GM12878 (cell line): ENCODE measurements at regions not wholly inside any gene's neighbourhood (a gene's known extent, or its start where the extent isn't known, plus 50 kb on each side); places are given as distances from the start of the nearest gene placed in this dataset.

Source experiments
- ATAC-seq: fragments of 200-7000 bp; cut with Tn5 transposase; 3 replicates; pipeline ENCODE4 v1.9.1; 2020; ENCODE audit warnings: mild to moderate bottlenecking, moderate library complexity
- BruUV-seq: library from RNA; stranded (reverse); fragments of 400-500 nt; replicated peaks from 2 replicates; lab custom pipeline; 2021; lab: Mats Ljungman, UMichigan
- CTCF ChIA-PET: fragments of 300-600 bp; sonication (Branson Sonifier 250); formaldehyde crosslinking; extraction: SDS; loops from one replicate; lab custom pipeline; 2021; ENCODE audit warnings: inconsistent platforms; lab: Yijun Ruan, JAX
- POLR2A ChIA-PET: fragments of 350-600 bp; formaldehyde crosslinking; extraction: SDS; loops from one replicate; lab custom pipeline; 2021; ENCODE audit warnings: inconsistent platforms; lab: Charles Lee
- RAD21 ChIA-PET: fragments of 300-600 bp; sonication (Branson Sonifier 250); formaldehyde crosslinking; loops from one replicate; lab custom pipeline; 2023; ENCODE audit warnings: antibody characterized with exemption; ENCODE audit not compliant: unreplicated experiment; lab: Charles Lee
- SMC1A ChIA-PET: fragments of 300-600 bp; sonication (Branson Sonifier 250); formaldehyde crosslinking; loops from one replicate; lab custom pipeline; 2023; ENCODE audit not compliant: unreplicated experiment, uncharacterized antibody; lab: Charles Lee
- DNase-seq: peaks from one replicate; pipeline ENCODE4 v3.0.0-alpha.2; 2011; ENCODE audit warnings: low read depth, low spot score
- FAIRE-seq: peaks from 3 replicates; lab custom pipeline; 2011; peaks lifted over from hg19 to GRCh38; lab: Jason Lieb, UNC
- H2AFZ ChIP-seq: 2 replicates; pipeline ENCODE4 v1.6.0; 2011; ENCODE audit warnings: low read depth, low read length, control low read depth; ENCODE audit not compliant: control insufficient read depth
- H3K27ac ChIP-seq: 2 replicates; pipeline ENCODE4 v1.5.1; 2011; ENCODE audit warnings: control low read depth; ENCODE audit not compliant: control insufficient read depth, insufficient read depth
- H3K27me3 ChIP-seq, 2 experiments: replicated peaks in 1 of 2; 2 replicates each; pipeline versions ENCODE4 v1.6.0 to v1.6.1; 2011; ENCODE audit warnings: low read length in 1 of 2; ENCODE audit not compliant: control insufficient read depth in 2 of 2, insufficient read depth in 2 of 2
- H3K36me3 ChIP-seq, 2 experiments: 2 replicates each; pipeline ENCODE4 v1.5.1; 2011; ENCODE audit warnings: low read length in 1 of 2; ENCODE audit not compliant: control insufficient read depth in 2 of 2, insufficient read depth in 2 of 2
- H3K4me1 ChIP-seq: 2 replicates; pipeline ENCODE4 v1.6.1; 2011; ENCODE audit warnings: mild to moderate bottlenecking, low read length, moderate library complexity, mixed read lengths; ENCODE audit not compliant: control insufficient read depth, insufficient read depth
- H3K4me2 ChIP-seq: 2 replicates; pipeline ENCODE4 v1.6.0; 2011; ENCODE audit warnings: control low read depth; ENCODE audit not compliant: control insufficient read depth, insufficient read depth
- H3K4me3 ChIP-seq: fragments of 200-600 bp; sonication (generic); 2 replicates; pipeline ENCODE4 v1.5.1; 2016
- H3K79me2 ChIP-seq: 2 replicates; pipeline ENCODE4 v1.6.0; 2011; ENCODE audit warnings: low read length; ENCODE audit not compliant: control insufficient read depth, insufficient read depth
- H3K9ac ChIP-seq: 2 replicates; pipeline ENCODE4 v1.8.0; 2011; ENCODE audit warnings: low read length, control low read depth, mixed read lengths; ENCODE audit not compliant: control insufficient read depth, insufficient read depth
- H3K9me3 ChIP-seq: replicated peaks from 3 replicates; pipeline ENCODE4 v1.5.1; 2011; ENCODE audit warnings: mild to moderate bottlenecking, low read length; ENCODE audit not compliant: control insufficient read depth, insufficient read depth
- H4K20me1 ChIP-seq: 2 replicates; pipeline ENCODE4 v1.6.0; 2011; ENCODE audit not compliant: control insufficient read depth, insufficient read depth
- BACH1 ChIP-seq: fragments of 450-650 bp; IDR thresholded peaks from 2 replicates; pipeline ENCODE4 v1.6.1; 2017; ENCODE audit warnings: mild to moderate bottlenecking, borderline replicate concordance
- BCLAF1 ChIP-seq: fragments of 450-650 bp; IDR thresholded peaks from 2 replicates; pipeline ENCODE4 v1.6.1; 2017; ENCODE audit warnings: antibody characterized with exemption, mild to moderate bottlenecking, moderate library complexity
- BHLHE40 ChIP-seq, 2 experiments: fragments of 450-650 bp in 1 of 2; IDR thresholded peaks; 2 replicates each; pipeline ENCODE4 v1.6.1; 2011 to 2017; ENCODE audit warnings: low read depth in 2 of 2, borderline replicate concordance in 1 of 2, improper control_type of control experiment in 1 of 2, low read length in 1 of 2, mild to moderate bottlenecking in 1 of 2
- CEBPB ChIP-seq, 2 experiments: fragments of 150-350 bp in 1 of 2; IDR thresholded peaks; 2 replicates each; pipeline ENCODE4 v1.6.1; 2012 to 2014; ENCODE audit warnings: low read depth in 2 of 2, low read length in 2 of 2, borderline replicate concordance in 1 of 2, inconsistent platforms in 1 of 2
- FOXK2 ChIP-seq: fragments of 450-650 bp; IDR thresholded peaks from 2 replicates; pipeline ENCODE4 v1.6.1; 2017; ENCODE audit warnings: mild to moderate bottlenecking, moderate library complexity
- IKZF2 ChIP-seq, 2 experiments: fragments of 450-650 bp; IDR thresholded peaks; 2 replicates each; pipeline ENCODE4 v1.6.1; 2017; ENCODE audit warnings: mild to moderate bottlenecking in 2 of 2, moderate library complexity in 2 of 2
- IRF4 ChIP-seq: IDR thresholded peaks from 2 replicates; pipeline ENCODE4 v1.6.1; 2011; ENCODE audit warnings: low read depth, low read length
- MTA2 ChIP-seq: fragments of 450-650 bp; IDR thresholded peaks from 2 replicates; pipeline ENCODE4 v1.6.1; 2016; ENCODE audit warnings: low read depth, mild to moderate bottlenecking, moderate library complexity
- PAX5 ChIP-seq: IDR thresholded peaks from 2 replicates; pipeline ENCODE4 v1.6.1; 2011; ENCODE audit warnings: low read depth, low read length, borderline replicate concordance
- YY1 ChIP-seq: IDR thresholded peaks from 2 replicates; pipeline ENCODE4 v1.6.1; 2011; ENCODE audit warnings: low read depth, mild to moderate bottlenecking, low read length
- WGBS: methylation state at CpG from one replicate; pipeline ENCODE4 v1.1.6; 2016; ENCODE audit warnings: low lambda C conversion rate; ENCODE audit not compliant: insufficient replicate concordance, insufficient coverage; ENCODE audit errors: missing lambda C conversion rate; 5-methylcytosine and 5-hydroxymethylcytosine counted together
- in situ Hi-C: fragments of 300-500 bp; cut with MboI; formaldehyde crosslinking; loops from 9 replicates; pipeline ENCODE4 v1.14.3; 2018; ENCODE audit warnings: mixed read lengths
- intact Hi-C: fragments of 100-400 bp; cut with micrococcal nuclease; formaldehyde crosslinking; loops from one replicate; pipeline ENCODE4 v1.14.2; 2022; ENCODE audit not compliant: unreplicated experiment
- TF ChIP-seq, protein P1 (sequence below): fragments of 450-650 bp; formaldehyde crosslinking; IDR thresholded peaks from 2 replicates; pipeline ENCODE4 v1.4.0; 2020; ENCODE audit warnings: mild to moderate bottlenecking, moderate library complexity
- TF ChIP-seq, protein P2 (sequence below): fragments of 450-650 bp; IDR thresholded peaks from 2 replicates; pipeline ENCODE4 v1.6.1; 2016; ENCODE audit warnings: mild to moderate bottlenecking
- TF ChIP-seq, protein P3 (sequence below): fragments of 150-350 bp; IDR thresholded peaks from 2 replicates; pipeline ENCODE4 v1.6.1; 2014; ENCODE audit warnings: mild to moderate bottlenecking, low read depth, low read length

DNA sequence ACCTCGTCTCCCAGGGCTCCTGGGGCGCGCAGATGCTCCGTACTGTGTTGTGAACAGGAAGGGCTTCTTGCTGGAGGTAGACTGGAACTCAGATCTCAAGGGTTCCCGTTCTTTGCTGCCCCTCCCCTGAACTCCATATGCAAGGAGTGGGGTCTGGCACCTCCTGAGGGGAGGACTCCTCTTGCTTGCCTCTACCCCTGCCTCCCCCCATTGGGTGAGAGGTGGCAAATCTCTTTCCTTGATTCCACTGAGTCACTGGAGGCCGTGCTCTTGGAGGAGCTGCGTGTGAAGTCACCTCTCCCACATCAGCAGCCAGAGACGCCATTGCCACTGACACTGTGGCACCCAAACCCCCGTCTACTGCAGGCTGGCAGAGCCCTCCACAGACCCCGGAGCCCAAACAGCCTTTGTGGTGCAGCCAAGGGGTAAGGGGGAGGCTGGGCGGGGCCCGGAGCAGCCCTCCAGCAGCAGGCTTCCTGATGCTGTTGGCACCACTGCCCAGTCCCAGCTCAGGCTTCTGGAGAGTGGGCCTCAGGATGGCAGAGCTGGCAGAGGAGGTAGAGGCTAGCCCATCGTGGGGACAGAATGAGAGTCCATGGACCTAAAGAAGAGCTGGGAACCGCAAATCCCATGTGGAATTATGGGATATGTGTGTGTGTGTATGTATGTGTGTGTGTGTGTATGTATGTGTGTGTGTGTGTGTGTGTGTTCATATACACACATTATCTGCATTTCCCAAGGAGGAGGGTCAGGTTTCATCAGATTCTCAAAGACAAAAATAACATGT is 104.9 kb upstream of the RUNX3 start:
- WGBS = 74% methylated on average over 14 of the region's 14 CpGs
- peaks cover 73% of the 10 kb centered on the region for H3K4me1 ChIP-seq
- no TSS peak for BruUV-seq
- no peaks in the 10 kb centered on the region for H3K27me3 ChIP-seq
- H3K4me3 ChIP-seq = peak overlapping the region; percentile 73
- H3K4me2 ChIP-seq = peak overlapping the region; percentile 68
- FAIRE-seq (no peak), DNase-seq (no peak), ATAC-seq (no peak)
- in situ Hi-C loops (loop anchor here (5.0 kb wide), 2 partner anchors 73 to 188 kb away; no protein-coding TSS in a partner anchor), intact Hi-C loops (loop anchor here (5.0 to 10.0 kb wide), 3 partner anchors 112 to 288 kb away; partner anchors contain the start of gene CLIC4)
- H3K9me3 ChIP-seq = no peaks in the 10 kb centered on the region; the same call in 1 of the 3 replicates
- CTCF ChIA-PET = interaction anchor here (0.7 to 12.3 kb wide), 13 partner anchors 12 to 281 kb away, joined by 3 to 396 read pairs (median 26); partner anchors contain the start of gene RUNX3
- RAD21 ChIA-PET = interaction anchor here (1.3 to 8.9 kb wide), 10 partner anchors 10 to 265 kb away, joined by 3 to 214 read pairs (median 50); partner anchors contain the start of gene RUNX3
- H4K20me1 ChIP-seq = no peaks in the 10 kb centered on the region
- SMC1A ChIA-PET = interaction anchor here (0.7 to 10.3 kb wide), 13 partner anchors 11 to 186 kb away, joined by 3 to 292 read pairs (median 11); partner anchors contain the start of gene RUNX3
- H3K36me3 ChIP-seq = no peaks in the 10 kb centered on the region; a peak in 1 of 4 replicates
- no peak overlapping the region for H2AFZ ChIP-seq
- POLR2A ChIA-PET = interaction anchor here (0.5 to 8.2 kb wide), 16 partner anchors 7 to 548 kb away, joined by 3 to 169 read pairs (median 4); partner anchors contain the start of gene RUNX3
- H3K27ac ChIP-seq = peak overlapping the region; percentile 100
- H3K9ac ChIP-seq = peak overlapping the region; percentile 91
- peaks cover 53% of the 10 kb centered on the region for H3K79me2 ChIP-seq
- TF ChIP-seq BACH1 (no peak), FOXK2 (no peak), BHLHE40 (IDR thresholded peaks at IDR 0.05; ENCODE audit: borderline replicate concordance in 1 of 2, low read depth in 2 of 2, low read length in 1 of 2) (peak in 1 of 2 experiments; percentile 23; a peak in 1 of 4 replicates), CEBPB (IDR thresholded peaks at IDR 0.05; ENCODE audit: borderline replicate concordance in 1 of 2, low read depth in 2 of 2, low read length in 2 of 2) (no peak), MTA2 (no peak), IRF4 (no peak), PAX5 (no peak), BCLAF1 (no peak), YY1 (no peak), IKZF2 (IDR thresholded peaks at IDR 0.05) (peak; percentile 60; a peak in 2 of 4 replicates)
- TF ChIP-seq, protein P1, sequence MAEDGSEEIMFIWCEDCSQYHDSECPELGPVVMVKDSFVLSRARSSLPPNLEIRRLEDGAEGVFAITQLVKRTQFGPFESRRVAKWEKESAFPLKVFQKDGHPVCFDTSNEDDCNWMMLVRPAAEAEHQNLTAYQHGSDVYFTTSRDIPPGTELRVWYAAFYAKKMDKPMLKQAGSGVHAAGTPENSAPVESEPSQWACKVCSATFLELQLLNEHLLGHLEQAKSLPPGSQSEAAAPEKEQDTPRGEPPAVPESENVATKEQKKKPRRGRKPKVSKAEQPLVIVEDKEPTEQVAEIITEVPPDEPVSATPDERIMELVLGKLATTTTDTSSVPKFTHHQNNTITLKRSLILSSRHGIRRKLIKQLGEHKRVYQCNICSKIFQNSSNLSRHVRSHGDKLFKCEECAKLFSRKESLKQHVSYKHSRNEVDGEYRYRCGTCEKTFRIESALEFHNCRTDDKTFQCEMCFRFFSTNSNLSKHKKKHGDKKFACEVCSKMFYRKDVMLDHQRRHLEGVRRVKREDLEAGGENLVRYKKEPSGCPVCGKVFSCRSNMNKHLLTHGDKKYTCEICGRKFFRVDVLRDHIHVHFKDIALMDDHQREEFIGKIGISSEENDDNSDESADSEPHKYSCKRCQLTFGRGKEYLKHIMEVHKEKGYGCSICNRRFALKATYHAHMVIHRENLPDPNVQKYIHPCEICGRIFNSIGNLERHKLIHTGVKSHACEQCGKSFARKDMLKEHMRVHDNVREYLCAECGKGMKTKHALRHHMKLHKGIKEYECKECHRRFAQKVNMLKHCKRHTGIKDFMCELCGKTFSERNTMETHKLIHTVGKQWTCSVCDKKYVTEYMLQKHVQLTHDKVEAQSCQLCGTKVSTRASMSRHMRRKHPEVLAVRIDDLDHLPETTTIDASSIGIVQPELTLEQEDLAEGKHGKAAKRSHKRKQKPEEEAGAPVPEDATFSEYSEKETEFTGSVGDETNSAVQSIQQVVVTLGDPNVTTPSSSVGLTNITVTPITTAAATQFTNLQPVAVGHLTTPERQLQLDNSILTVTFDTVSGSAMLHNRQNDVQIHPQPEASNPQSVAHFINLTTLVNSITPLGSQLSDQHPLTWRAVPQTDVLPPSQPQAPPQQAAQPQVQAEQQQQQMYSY = no peak
- TF ChIP-seq, protein P2, sequence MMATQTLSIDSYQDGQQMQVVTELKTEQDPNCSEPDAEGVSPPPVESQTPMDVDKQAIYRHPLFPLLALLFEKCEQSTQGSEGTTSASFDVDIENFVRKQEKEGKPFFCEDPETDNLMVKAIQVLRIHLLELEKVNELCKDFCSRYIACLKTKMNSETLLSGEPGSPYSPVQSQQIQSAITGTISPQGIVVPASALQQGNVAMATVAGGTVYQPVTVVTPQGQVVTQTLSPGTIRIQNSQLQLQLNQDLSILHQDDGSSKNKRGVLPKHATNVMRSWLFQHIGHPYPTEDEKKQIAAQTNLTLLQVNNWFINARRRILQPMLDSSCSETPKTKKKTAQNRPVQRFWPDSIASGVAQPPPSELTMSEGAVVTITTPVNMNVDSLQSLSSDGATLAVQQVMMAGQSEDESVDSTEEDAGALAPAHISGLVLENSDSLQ = no peak
- TF ChIP-seq, protein P3, sequence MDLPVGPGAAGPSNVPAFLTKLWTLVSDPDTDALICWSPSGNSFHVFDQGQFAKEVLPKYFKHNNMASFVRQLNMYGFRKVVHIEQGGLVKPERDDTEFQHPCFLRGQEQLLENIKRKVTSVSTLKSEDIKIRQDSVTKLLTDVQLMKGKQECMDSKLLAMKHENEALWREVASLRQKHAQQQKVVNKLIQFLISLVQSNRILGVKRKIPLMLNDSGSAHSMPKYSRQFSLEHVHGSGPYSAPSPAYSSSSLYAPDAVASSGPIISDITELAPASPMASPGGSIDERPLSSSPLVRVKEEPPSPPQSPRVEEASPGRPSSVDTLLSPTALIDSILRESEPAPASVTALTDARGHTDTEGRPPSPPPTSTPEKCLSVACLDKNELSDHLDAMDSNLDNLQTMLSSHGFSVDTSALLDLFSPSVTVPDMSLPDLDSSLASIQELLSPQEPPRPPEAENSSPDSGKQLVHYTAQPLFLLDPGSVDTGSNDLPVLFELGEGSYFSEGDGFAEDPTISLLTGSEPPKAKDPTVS = no peak
